SK-N-SH (cell line): ENCODE measurements at regions not wholly inside any gene's neighbourhood (a gene's known extent, or its start where the extent isn't known, plus 50 kb on each side); places are given as distances from the start of the nearest gene placed in this dataset.

Source experiments
- CTCF ChIA-PET: fragments of 300-600, 350-600 bp; formaldehyde crosslinking; extraction: SDS; loops from one replicate; lab custom pipeline; 2021; lab: Yijun Ruan, JAX
- POLR2A ChIA-PET: fragments of 350-600 bp; sonication (Branson Sonifier 250); formaldehyde crosslinking; extraction: SDS; loops from one replicate; lab custom pipeline; 2020; ENCODE audit warnings: antibody characterized with exemption, inconsistent platforms; lab: Yijun Ruan, JAX
- DNase-seq: peaks from one replicate; pipeline ENCODE4 v3.0.0; 2012
- H2AFZ ChIP-seq: fragments of 200-600 bp; sonication (generic); 2 replicates; pipeline ENCODE4 v1.8.1; 2016; ENCODE audit warnings: antibody characterized with exemption, mild to moderate bottlenecking, low read depth
- H3F3A ChIP-seq: fragments of 200-600 bp; sonication (generic); replicated peaks from 2 replicates; pipeline ENCODE3; 2016; ENCODE audit warnings: antibody characterized with exemption, mild to moderate bottlenecking; ENCODE audit not compliant: insufficient read depth
- H3K27ac ChIP-seq, 2 experiments: fragments of 200-500 bp in 1 of 2; fragments of 200-600 bp in 1 of 2; sonication (Bioruptor generic) in 1 of 2; sonication (generic), shearing (Covaris generic) in 1 of 2; 2 replicates each; pipeline versions ENCODE4 v1.5.1 to v1.6.1; 2014 to 2016; ENCODE audit warnings: low read depth in 2 of 2, inconsistent platforms in 1 of 2, low read length in 1 of 2, mild to moderate bottlenecking in 1 of 2, mixed read lengths in 1 of 2
- H3K27me3 ChIP-seq: fragments of 200-600 bp; sonication (generic), shearing (Covaris generic); 2 replicates; pipeline ENCODE4 v1.6.1; 2016; ENCODE audit warnings: mixed run types; ENCODE audit not compliant: insufficient read depth
- H3K36me3 ChIP-seq, 2 experiments: fragments of 200-500 bp in 1 of 2; fragments of 200-600 bp in 1 of 2; sonication (Bioruptor generic) in 1 of 2; sonication (generic) in 1 of 2; replicated peaks in 1 of 2; 2 replicates each; pipeline versions ENCODE3 to v1.5.1; 2014 to 2016; ENCODE audit warnings: low read length in 1 of 2, mild to moderate bottlenecking in 1 of 2; ENCODE audit not compliant: insufficient read depth in 2 of 2, control insufficient read depth in 1 of 2
- H3K4me1 ChIP-seq, 2 experiments: fragments of 200-500 bp in 1 of 2; fragments of 200-600 bp in 1 of 2; sonication (Bioruptor generic) in 1 of 2; sonication (generic), shearing (Covaris generic) in 1 of 2; 2 replicates each; pipeline versions ENCODE4 v1.5.1 to v1.6.1; 2014 to 2016; ENCODE audit warnings: low read depth in 1 of 2, low read length in 1 of 2, mixed run types in 1 of 2; ENCODE audit not compliant: insufficient read depth in 2 of 2, control insufficient read depth in 1 of 2
- H3K4me2 ChIP-seq: fragments of 200-600 bp; sonication (generic), shearing (Covaris generic); 2 replicates; pipeline ENCODE4 v1.6.1; 2017; ENCODE audit warnings: mixed run types
- H3K4me3 ChIP-seq, 2 experiments: fragments of 200-500 bp in 1 of 2; fragments of 200-600 bp in 1 of 2; sonication (Bioruptor generic) in 1 of 2; sonication (generic), shearing (Covaris generic) in 1 of 2; 2 replicates each; pipeline versions ENCODE4 v1.5.1 to v1.8.1; 2014 to 2016; ENCODE audit warnings: low read depth in 2 of 2, inconsistent platforms in 1 of 2, low read length in 1 of 2, mild to moderate bottlenecking in 1 of 2, mixed read lengths in 1 of 2, moderate library complexity in 1 of 2
- H3K79me2 ChIP-seq: fragments of 200-600 bp; sonication (generic); 2 replicates; pipeline ENCODE4 v1.8.1; 2017; ENCODE audit warnings: mild to moderate bottlenecking; ENCODE audit not compliant: insufficient read depth
- H3K9ac ChIP-seq: fragments of 200-600 bp; sonication (generic); 2 replicates; pipeline ENCODE4 v1.6.1; 2017; ENCODE audit warnings: mixed run types
- H3K9me2 ChIP-seq: fragments of 200-600 bp; sonication (generic); 2 replicates; pipeline ENCODE4 v1.6.1; 2017; ENCODE audit warnings: mixed run types
- H3K9me3 ChIP-seq: fragments of 200-600 bp; sonication (generic); 2 replicates; pipeline ENCODE4 v1.6.1; 2017; ENCODE audit warnings: mixed run types, mild to moderate bottlenecking, moderate library complexity
- H4K20me1 ChIP-seq: fragments of 200-600 bp; sonication (generic); 2 replicates; pipeline ENCODE4 v1.6.1; 2017; ENCODE audit warnings: mild to moderate bottlenecking, mixed run types; ENCODE audit not compliant: insufficient read depth
- EP300 ChIP-seq, 2 experiments: IDR thresholded peaks; 2 replicates each; pipeline versions ENCODE4 v1.4.0 to v1.6.1; 2012; ENCODE audit warnings: borderline replicate concordance in 1 of 2, low read depth in 1 of 2, low read length in 1 of 2
- EZH2phosphoT487 ChIP-seq: fragments of 200-600 bp; sonication (generic); IDR thresholded peaks from 2 replicates; pipeline ENCODE4 v1.6.1; 2017; ENCODE audit warnings: low read depth, mixed run types, mild to moderate bottlenecking, antibody characterized with exemption, moderate library complexity, borderline replicate concordance
- FOXJ3 ChIP-seq: sonication (generic); formaldehyde crosslinking; IDR thresholded peaks from 2 replicates; pipeline ENCODE4 v1.5.1; 2020; ENCODE audit warnings: mild to moderate bottlenecking, missing genetic modification reagents
- GABPA ChIP-seq: IDR thresholded peaks from 2 replicates; pipeline ENCODE4 v1.4.0; 2012; ENCODE audit warnings: low read depth, mild to moderate bottlenecking
- GATA2 ChIP-seq: sonication (generic); formaldehyde crosslinking; IDR thresholded peaks from 2 replicates; pipeline ENCODE4 v1.5.0; 2020; ENCODE audit warnings: mild to moderate bottlenecking, missing genetic modification reagents
- NFIC ChIP-seq: IDR thresholded peaks from 2 replicates; pipeline ENCODE4 v1.4.0; 2012; ENCODE audit warnings: borderline replicate concordance
- PBX3 ChIP-seq: IDR thresholded peaks from 2 replicates; pipeline ENCODE4; 2012
- POLR2AphosphoS5 ChIP-seq: IDR thresholded peaks from 2 replicates; pipeline ENCODE4 v1.6.1; 2012; ENCODE audit warnings: low read depth, low read length
- RAD21 ChIP-seq: IDR thresholded peaks from 2 replicates; pipeline ENCODE4 v1.6.1; 2012; ENCODE audit warnings: mild to moderate bottlenecking, low read length
- RCOR1 ChIP-seq: fragments of 150-350 bp; IDR thresholded peaks from 2 replicates; pipeline ENCODE4 v1.6.1; 2017; ENCODE audit warnings: antibody characterized with exemption, low read length
- REST ChIP-seq: IDR thresholded peaks from 2 replicates; pipeline ENCODE4 v1.6.1; 2012; ENCODE audit warnings: mild to moderate bottlenecking, low read depth, low read length, moderate library complexity
- RXRA ChIP-seq: IDR thresholded peaks from 2 replicates; pipeline ENCODE4 v1.4.0; 2012; ENCODE audit warnings: low read depth, mild to moderate bottlenecking, borderline replicate concordance
- TEAD4 ChIP-seq: IDR thresholded peaks from 2 replicates; pipeline ENCODE4 v1.4.0; 2012; ENCODE audit warnings: mild to moderate bottlenecking, borderline replicate concordance; ENCODE audit not compliant: insufficient read depth
- YY1 ChIP-seq: IDR thresholded peaks from 2 replicates; pipeline ENCODE4 v1.4.0; 2012; ENCODE audit warnings: low read depth, mild to moderate bottlenecking
- ZBTB33 ChIP-seq: IDR thresholded peaks from 2 replicates; pipeline ENCODE4 v1.4.0; 2012; ENCODE audit warnings: low read depth, borderline replicate concordance
- WGBS: methylation state at CpG from one replicate; pipeline ENCODE4 v1.1.6; 2017; ENCODE audit warnings: low lambda C conversion rate; 5-methylcytosine and 5-hydroxymethylcytosine counted together
- TF ChIP-seq, protein P1 (sequence below): IDR thresholded peaks from 2 replicates; pipeline ENCODE4 v1.4.0; 2012; ENCODE audit warnings: low read depth, borderline replicate concordance
- TF ChIP-seq, protein P2 (sequence below): fragments of 150-350 bp; IDR thresholded peaks from 2 replicates; pipeline ENCODE4 v1.6.1; 2016; ENCODE audit warnings: mild to moderate bottlenecking, low read depth, low read length
- TF ChIP-seq, protein P3 (sequence below): fragments of 200-600 bp; sonication (generic); IDR thresholded peaks from 2 replicates; pipeline ENCODE4 v1.6.1; 2017; ENCODE audit warnings: antibody characterized with exemption, mild to moderate bottlenecking, moderate library complexity

- DNase-seq: peak; percentile 48
- no peaks in the 10 kb centered on the region for H3F3A ChIP-seq
Observed at GRCh38 chr2:10220902-10221391, 81.8 kb upstream of the HPCAL1 start.

More at GRCh38 chr2:10220902-10221391, 81.8 kb upstream of the HPCAL1 start:
- no peak overlapping the region for H3K27ac ChIP-seq
- H3K4me3 ChIP-seq: no peak overlapping the region
- H3K4me2 ChIP-seq: no peak overlapping the region
- ChIA-PET POLR2A (no interaction called here), CTCF (interaction anchor here (1.2 kb wide), 1 partner anchor 49 kb away, joined by 3 read pairs; no protein-coding TSS in a partner anchor)
- no peaks in the 10 kb centered on the region for H3K79me2 ChIP-seq
- no peaks in the 10 kb centered on the region for H4K20me1 ChIP-seq
- no peaks in the 10 kb centered on the region for H3K36me3 ChIP-seq
- no peak overlapping the region for H3K9ac ChIP-seq
- 67% methylated on average over 9 of the region's 9 CpGs for WGBS
- TF ChIP-seq, protein P1, sequence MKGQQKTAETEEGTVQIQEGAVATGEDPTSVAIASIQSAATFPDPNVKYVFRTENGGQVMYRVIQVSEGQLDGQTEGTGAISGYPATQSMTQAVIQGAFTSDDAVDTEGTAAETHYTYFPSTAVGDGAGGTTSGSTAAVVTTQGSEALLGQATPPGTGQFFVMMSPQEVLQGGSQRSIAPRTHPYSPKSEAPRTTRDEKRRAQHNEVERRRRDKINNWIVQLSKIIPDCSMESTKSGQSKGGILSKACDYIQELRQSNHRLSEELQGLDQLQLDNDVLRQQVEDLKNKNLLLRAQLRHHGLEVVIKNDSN: no peak
- TF ChIP-seq PBX3 (no peak), REST (no peak), RXRA (no peak), ZBTB33 (no peak), EZH2phosphoT487 (no peak), FOXJ3 (no peak), GABPA (no peak), RAD21 (no peak), RCOR1 (no peak), GATA2 (CRISPR knock-in tag) (no peak), POLR2AphosphoS5 (no peak), NFIC (no peak), TEAD4 (no peak), EP300 (IDR thresholded peaks at IDR 0.05; ENCODE audit: borderline replicate concordance in 1 of 2, low read depth in 1 of 2, low read length in 1 of 2) (no peak), YY1 (no peak)
- TF ChIP-seq, protein P2, sequence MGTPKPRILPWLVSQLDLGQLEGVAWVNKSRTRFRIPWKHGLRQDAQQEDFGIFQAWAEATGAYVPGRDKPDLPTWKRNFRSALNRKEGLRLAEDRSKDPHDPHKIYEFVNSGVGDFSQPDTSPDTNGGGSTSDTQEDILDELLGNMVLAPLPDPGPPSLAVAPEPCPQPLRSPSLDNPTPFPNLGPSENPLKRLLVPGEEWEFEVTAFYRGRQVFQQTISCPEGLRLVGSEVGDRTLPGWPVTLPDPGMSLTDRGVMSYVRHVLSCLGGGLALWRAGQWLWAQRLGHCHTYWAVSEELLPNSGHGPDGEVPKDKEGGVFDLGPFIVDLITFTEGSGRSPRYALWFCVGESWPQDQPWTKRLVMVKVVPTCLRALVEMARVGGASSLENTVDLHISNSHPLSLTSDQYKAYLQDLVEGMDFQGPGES: no peak
- TF ChIP-seq, protein P3, sequence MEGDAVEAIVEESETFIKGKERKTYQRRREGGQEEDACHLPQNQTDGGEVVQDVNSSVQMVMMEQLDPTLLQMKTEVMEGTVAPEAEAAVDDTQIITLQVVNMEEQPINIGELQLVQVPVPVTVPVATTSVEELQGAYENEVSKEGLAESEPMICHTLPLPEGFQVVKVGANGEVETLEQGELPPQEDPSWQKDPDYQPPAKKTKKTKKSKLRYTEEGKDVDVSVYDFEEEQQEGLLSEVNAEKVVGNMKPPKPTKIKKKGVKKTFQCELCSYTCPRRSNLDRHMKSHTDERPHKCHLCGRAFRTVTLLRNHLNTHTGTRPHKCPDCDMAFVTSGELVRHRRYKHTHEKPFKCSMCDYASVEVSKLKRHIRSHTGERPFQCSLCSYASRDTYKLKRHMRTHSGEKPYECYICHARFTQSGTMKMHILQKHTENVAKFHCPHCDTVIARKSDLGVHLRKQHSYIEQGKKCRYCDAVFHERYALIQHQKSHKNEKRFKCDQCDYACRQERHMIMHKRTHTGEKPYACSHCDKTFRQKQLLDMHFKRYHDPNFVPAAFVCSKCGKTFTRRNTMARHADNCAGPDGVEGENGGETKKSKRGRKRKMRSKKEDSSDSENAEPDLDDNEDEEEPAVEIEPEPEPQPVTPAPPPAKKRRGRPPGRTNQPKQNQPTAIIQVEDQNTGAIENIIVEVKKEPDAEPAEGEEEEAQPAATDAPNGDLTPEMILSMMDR: no peak
- no peaks in the 10 kb centered on the region for H3K9me3 ChIP-seq
- peaks cover 0 to 11% of the 10 kb centered on the region in 2 experiments; a peak in 1 of 4 replicates for H3K4me1 ChIP-seq
- H3K27me3 ChIP-seq: no peaks in the 10 kb centered on the region
- no peaks in the 10 kb centered on the region for H3K9me2 ChIP-seq
- H2AFZ ChIP-seq: no peak overlapping the region
